ENCODE measurements at regions not wholly inside any gene's neighbourhood (a gene's known extent, or its start where the extent isn't known, plus 50 kb on each side); places are given as distances from the start of the nearest gene placed in this dataset.
"Not testable (repeated sequence)": the region's sequence is repeated elsewhere in the genome, so short reads cannot be mapped to it uniquely, and the experiment has no call there.

- H3K9me3 Mint-ChIP-seq (ENCODE audit: unreplicated experiment): peaks cover 12% of the 10 kb centered on the region
- TF ChIP-seq, protein P1, sequence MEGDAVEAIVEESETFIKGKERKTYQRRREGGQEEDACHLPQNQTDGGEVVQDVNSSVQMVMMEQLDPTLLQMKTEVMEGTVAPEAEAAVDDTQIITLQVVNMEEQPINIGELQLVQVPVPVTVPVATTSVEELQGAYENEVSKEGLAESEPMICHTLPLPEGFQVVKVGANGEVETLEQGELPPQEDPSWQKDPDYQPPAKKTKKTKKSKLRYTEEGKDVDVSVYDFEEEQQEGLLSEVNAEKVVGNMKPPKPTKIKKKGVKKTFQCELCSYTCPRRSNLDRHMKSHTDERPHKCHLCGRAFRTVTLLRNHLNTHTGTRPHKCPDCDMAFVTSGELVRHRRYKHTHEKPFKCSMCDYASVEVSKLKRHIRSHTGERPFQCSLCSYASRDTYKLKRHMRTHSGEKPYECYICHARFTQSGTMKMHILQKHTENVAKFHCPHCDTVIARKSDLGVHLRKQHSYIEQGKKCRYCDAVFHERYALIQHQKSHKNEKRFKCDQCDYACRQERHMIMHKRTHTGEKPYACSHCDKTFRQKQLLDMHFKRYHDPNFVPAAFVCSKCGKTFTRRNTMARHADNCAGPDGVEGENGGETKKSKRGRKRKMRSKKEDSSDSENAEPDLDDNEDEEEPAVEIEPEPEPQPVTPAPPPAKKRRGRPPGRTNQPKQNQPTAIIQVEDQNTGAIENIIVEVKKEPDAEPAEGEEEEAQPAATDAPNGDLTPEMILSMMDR (IDR thresholded peaks at IDR 0.05; ENCODE audit: insufficient read depth in 1 of 2, low read depth in 1 of 2, low read length in 1 of 2, severe bottlenecking in 1 of 2, unreplicated experiment in 1 of 2): no peak
- BruUV-seq (replicated peaks): no TSS peak
- H3K9me3 ChIP-seq: no peaks in the 10 kb centered on the region
- no peaks in the 10 kb centered on the region for H3K36me3 Mint-ChIP-seq (ENCODE audit: insufficient read depth, unreplicated experiment)
- H3K4me3 Mint-ChIP-seq (ENCODE audit: unreplicated experiment): no peak overlapping the region
- ChIA-PET POLR2A (no interaction called here), CTCF (no interaction called here)
- intact Hi-C loops (cut with micrococcal nuclease; ENCODE audit: unreplicated experiment): no loop called here
- H3K4me1 Mint-ChIP-seq (ENCODE audit: low read depth, unreplicated experiment): no peaks in the 10 kb centered on the region
- H3K36me3 ChIP-seq (ENCODE audit: control insufficient read depth, insufficient read depth, low read length): no peaks in the 10 kb centered on the region
- no peaks in the 10 kb centered on the region for H3K4me1 ChIP-seq
- H3K27me3 Mint-ChIP-seq (ENCODE audit: insufficient read depth, unreplicated experiment): no peaks in the 10 kb centered on the region
- no peaks in the 10 kb centered on the region for H3K27me3 ChIP-seq (replicated peaks; ENCODE audit: control insufficient read depth, insufficient read depth, low read length)
- no peak overlapping the region for H3K27ac Mint-ChIP-seq (ENCODE audit: unreplicated experiment)
- no peak for DNase-seq
- H3K4me3 ChIP-seq (ENCODE audit: low read depth, low read length): no peak overlapping the region
Observed at GRCh38 chr6:144920391-144920961, 635.3 kb downstream of the UTRN start.

GRCh38 chr6:144921206-144921975 is 636.3 kb downstream of the UTRN start:
- no TSS peak for BruUV-seq (replicated peaks)
- H3K9me3 Mint-ChIP-seq (ENCODE audit: unreplicated experiment): peaks cover 12% of the 10 kb centered on the region
- DNase-seq: no peak
- no peaks in the 10 kb centered on the region for H3K4me1 Mint-ChIP-seq (ENCODE audit: low read depth, unreplicated experiment)
- H3K4me3 Mint-ChIP-seq (ENCODE audit: unreplicated experiment): no peak overlapping the region
- H3K4me1 ChIP-seq: no peaks in the 10 kb centered on the region
- intact Hi-C loops (cut with micrococcal nuclease; ENCODE audit: unreplicated experiment): no loop called here
- POLR2A ChIA-PET: no interaction called here
- CTCF ChIA-PET: no interaction called here
- H3K4me3 ChIP-seq (ENCODE audit: low read depth, low read length): no peak overlapping the region
- TF ChIP-seq, protein P1 (IDR thresholded peaks at IDR 0.05; ENCODE audit: insufficient read depth in 1 of 2, low read depth in 1 of 2, low read length in 1 of 2, severe bottlenecking in 1 of 2, unreplicated experiment in 1 of 2): no peak
- H3K36me3 Mint-ChIP-seq (ENCODE audit: insufficient read depth, unreplicated experiment): no peaks in the 10 kb centered on the region
- no peaks in the 10 kb centered on the region for H3K27me3 ChIP-seq (replicated peaks; ENCODE audit: control insufficient read depth, insufficient read depth, low read length)
- no peaks in the 10 kb centered on the region for H3K9me3 ChIP-seq
- H3K27me3 Mint-ChIP-seq (ENCODE audit: insufficient read depth, unreplicated experiment): no peaks in the 10 kb centered on the region
- H3K27ac Mint-ChIP-seq (ENCODE audit: unreplicated experiment): no peak overlapping the region
- H3K36me3 ChIP-seq (ENCODE audit: control insufficient read depth, insufficient read depth, low read length): no peaks in the 10 kb centered on the region

DNA sequence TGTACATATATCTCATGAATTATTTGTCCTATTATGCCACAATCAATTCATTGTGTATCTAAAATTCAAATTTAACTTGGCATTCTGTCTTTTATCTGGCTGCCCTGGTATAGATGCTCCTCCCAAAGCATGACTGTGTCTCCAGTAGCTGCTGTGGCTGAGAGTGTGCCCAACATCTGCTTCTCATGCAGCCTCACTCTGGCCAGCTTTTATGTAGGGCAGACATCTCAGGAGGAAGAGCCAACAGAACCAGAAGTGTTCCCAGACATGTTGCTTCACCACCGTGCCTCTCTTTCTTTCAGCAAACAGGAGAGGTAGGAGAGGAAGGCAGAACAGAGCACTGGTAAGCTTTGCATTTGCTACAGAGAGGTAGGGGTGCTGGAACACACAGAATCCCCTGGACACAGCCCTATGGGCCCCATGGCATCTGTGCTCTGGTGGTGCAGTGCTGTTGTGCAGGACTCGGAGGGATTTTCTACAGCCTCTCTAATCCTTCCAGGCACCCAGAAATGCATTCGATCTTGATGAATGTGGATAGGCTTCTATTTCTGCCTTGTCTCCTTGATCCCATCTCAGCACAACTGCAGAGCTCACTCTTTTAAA is 637.1 kb downstream of the UTRN start:
- ChIA-PET CTCF (no interaction called here), POLR2A (no interaction called here)
- no peak overlapping the region for H3K4me3 ChIP-seq (ENCODE audit: low read depth, low read length)
- Mint-ChIP-seq H3K27ac (ENCODE audit: unreplicated experiment) (no peak overlapping the region), H3K4me3 (ENCODE audit: unreplicated experiment) (no peak overlapping the region), H3K4me1 (ENCODE audit: low read depth, unreplicated experiment) (no peaks in the 10 kb centered on the region), H3K27me3 (ENCODE audit: insufficient read depth, unreplicated experiment) (no peaks in the 10 kb centered on the region), H3K9me3 (ENCODE audit: unreplicated experiment) (peaks cover 12% of the 10 kb centered on the region), H3K36me3 (ENCODE audit: insufficient read depth, unreplicated experiment) (no peaks in the 10 kb centered on the region)
- TF ChIP-seq, protein P1 (IDR thresholded peaks at IDR 0.05; ENCODE audit: insufficient read depth in 1 of 2, low read depth in 1 of 2, low read length in 1 of 2, severe bottlenecking in 1 of 2, unreplicated experiment in 1 of 2): no peak
- DNase-seq: no peak
- H3K36me3 ChIP-seq (ENCODE audit: control insufficient read depth, insufficient read depth, low read length): no peaks in the 10 kb centered on the region
- no TSS peak for BruUV-seq (replicated peaks)
- no peaks in the 10 kb centered on the region for H3K27me3 ChIP-seq (replicated peaks; ENCODE audit: control insufficient read depth, insufficient read depth, low read length)
- no peaks in the 10 kb centered on the region for H3K9me3 ChIP-seq
- intact Hi-C loops (cut with micrococcal nuclease; ENCODE audit: unreplicated experiment): no loop called here
- H3K4me1 ChIP-seq: no peaks in the 10 kb centered on the region

DNA sequence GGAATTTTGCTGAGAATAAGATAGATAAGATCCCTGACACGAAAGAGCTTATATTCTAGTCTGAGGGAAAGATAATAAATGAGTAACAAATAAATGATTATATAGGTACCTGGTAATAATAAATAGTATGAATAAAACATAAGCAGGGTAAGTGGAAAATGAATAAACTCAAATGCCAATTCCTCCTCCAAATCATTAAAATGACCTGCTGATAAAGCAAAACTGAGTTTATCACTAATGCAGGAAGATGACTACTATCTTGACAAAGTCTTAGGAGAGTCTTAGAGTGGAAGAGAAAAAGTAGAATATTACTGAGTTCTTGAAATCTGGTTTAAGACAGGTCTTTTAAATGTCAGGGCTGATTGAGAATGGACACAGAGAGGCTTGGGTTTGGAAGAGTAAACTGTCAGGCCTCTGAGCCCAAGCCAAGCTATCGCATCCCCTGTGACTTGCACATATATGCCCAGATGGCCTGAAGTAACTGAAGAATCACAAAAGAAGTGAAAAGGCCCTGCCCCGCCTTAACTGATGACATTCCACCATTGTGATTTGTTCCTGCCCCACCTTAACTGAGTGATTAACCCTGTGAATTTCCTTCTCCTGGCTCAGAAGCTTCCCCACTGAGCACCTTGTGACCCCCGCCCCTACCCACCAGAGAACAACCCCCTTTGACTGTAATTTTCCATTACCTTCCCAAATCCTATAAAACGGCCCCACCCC is 637.8 kb downstream of the UTRN start:
- H3K4me3 ChIP-seq (ENCODE audit: low read depth, low read length); H3K4me1 Mint-ChIP-seq (ENCODE audit: low read depth, unreplicated experiment); BruUV-seq (replicated peaks); intact Hi-C loops (cut with micrococcal nuclease; ENCODE audit: unreplicated experiment); H3K4me3 Mint-ChIP-seq (ENCODE audit: unreplicated experiment); CTCF ChIA-PET; DNase-seq; H3K4me1 ChIP-seq; H3K36me3 Mint-ChIP-seq (ENCODE audit: insufficient read depth, unreplicated experiment); H3K27ac Mint-ChIP-seq (ENCODE audit: unreplicated experiment); H3K27me3 ChIP-seq (replicated peaks; ENCODE audit: control insufficient read depth, insufficient read depth, low read length); H3K36me3 ChIP-seq (ENCODE audit: control insufficient read depth, insufficient read depth, low read length); H3K27me3 Mint-ChIP-seq (ENCODE audit: insufficient read depth, unreplicated experiment); H3K9me3 ChIP-seq; POLR2A ChIA-PET: not testable (repeated sequence)
- peaks cover 12% of the 10 kb centered on the region for H3K9me3 Mint-ChIP-seq (ENCODE audit: unreplicated experiment)
